ENCODE measurements at regions not wholly inside any gene's neighbourhood (a gene's known extent, or its start where the extent isn't known, plus 50 kb on each side); places are given as distances from the start of the nearest gene placed in this dataset.

- TF ChIP-seq CHD7 (IDR thresholded peaks at IDR 0.05; ENCODE audit: insufficient replicate concordance, low read length) (no peak), TAF1 (IDR thresholded peaks at IDR 0.05; ENCODE audit: low read depth, low read length) (no peak), SIN3A (conservative IDR thresholded peaks at IDR 0.05 in 1 of 2, IDR thresholded peaks at IDR 0.05 in 1 of 2; ENCODE audit: low read depth in 1 of 2, low read length in 2 of 2) (no peak), SP4 (IDR thresholded peaks at IDR 0.05; ENCODE audit: low read length) (no peak), CREB1 (IDR thresholded peaks at IDR 0.05) (no peak), SP1 (IDR thresholded peaks at IDR 0.05; ENCODE audit: low read depth, low read length) (no peak), FOSL1 (IDR thresholded peaks at IDR 0.05; ENCODE audit: insufficient read depth, low read depth, low read length) (no peak), RBBP5 (IDR thresholded peaks at IDR 0.05; ENCODE audit: borderline replicate concordance, low read depth, low read length) (no peak), SIRT6 (IDR thresholded peaks at IDR 0.05; ENCODE audit: low read length) (no peak), MAX (IDR thresholded peaks at IDR 0.05) (no peak), CEBPB (IDR thresholded peaks at IDR 0.05; ENCODE audit: low read depth, low read length) (no peak)
Observed at GRCh38 chr7:124459101-124460055, 306.2 kb downstream of the GPR37 start (continued).
